KOPT-K1 (cell line): ENCODE measurements at regions not wholly inside any gene's neighbourhood (a gene's known extent, or its start where the extent isn't known, plus 50 kb on each side); places are given as distances from the start of the nearest gene placed in this dataset.

Source experiments
- H3K27ac ChIP-seq: fragments of 200-600 bp; sonication (generic); 2 replicates; pipeline ENCODE4 v1.5.1; 2016; ENCODE audit warnings: antibody characterized with exemption, mild to moderate bottlenecking, low read depth, low read length; ENCODE audit not compliant: poor library complexity, severe bottlenecking
- H3K36me3 ChIP-seq: fragments of 200-600 bp; sonication (generic); 2 replicates; pipeline ENCODE4 v1.5.1; 2017; ENCODE audit warnings: antibody characterized with exemption, mild to moderate bottlenecking, low read length, moderate library complexity; ENCODE audit not compliant: insufficient read depth
- H3K9me3 ChIP-seq: fragments of 200-600 bp; sonication (generic); 2 replicates; pipeline ENCODE4 v1.5.1; 2017; ENCODE audit warnings: antibody characterized with exemption, low read length, mild to moderate bottlenecking; ENCODE audit not compliant: insufficient read depth, poor library complexity, severe bottlenecking

- H3K36me3 ChIP-seq = no peaks in the 10 kb centered on the region
- no peaks in the 10 kb centered on the region for H3K9me3 ChIP-seq
- H3K27ac ChIP-seq = no peak overlapping the region
These were observed 257.8 kb upstream of the ZNF32 start for GRCh38 chr10:43906490-43906889.

GRCh38 chr10:43905512-43906236 lies 257.0 kb upstream of the ZNF32 start:
- Histone ChIP-seq H3K27ac (no peak overlapping the region), H3K36me3 (no peaks in the 10 kb centered on the region), H3K9me3 (no peaks in the 10 kb centered on the region)

DNA sequence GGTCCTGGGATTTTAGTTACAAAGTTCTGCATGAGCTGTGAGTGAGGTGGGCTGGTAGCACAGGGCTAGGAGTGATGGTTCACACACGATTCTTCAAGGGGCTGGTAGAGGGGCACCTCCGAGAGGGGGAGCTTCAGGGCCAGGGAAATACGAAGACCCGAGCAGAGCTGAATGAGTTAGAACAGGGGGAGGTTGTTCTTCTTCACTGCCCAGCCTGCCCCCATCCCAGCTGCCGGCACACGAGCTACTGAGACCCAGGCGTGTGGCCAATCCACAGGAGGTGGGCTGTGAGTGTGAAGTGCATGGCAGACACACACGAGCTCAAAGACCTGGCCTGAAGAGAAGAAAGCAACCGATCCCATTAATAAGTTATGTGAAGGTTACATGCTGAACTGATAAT lies 256.2 kb upstream of the ZNF32 start:
- Histone ChIP-seq H3K9me3 (no peaks in the 10 kb centered on the region), H3K36me3 (no peaks in the 10 kb centered on the region), H3K27ac (no peak overlapping the region)

DNA sequence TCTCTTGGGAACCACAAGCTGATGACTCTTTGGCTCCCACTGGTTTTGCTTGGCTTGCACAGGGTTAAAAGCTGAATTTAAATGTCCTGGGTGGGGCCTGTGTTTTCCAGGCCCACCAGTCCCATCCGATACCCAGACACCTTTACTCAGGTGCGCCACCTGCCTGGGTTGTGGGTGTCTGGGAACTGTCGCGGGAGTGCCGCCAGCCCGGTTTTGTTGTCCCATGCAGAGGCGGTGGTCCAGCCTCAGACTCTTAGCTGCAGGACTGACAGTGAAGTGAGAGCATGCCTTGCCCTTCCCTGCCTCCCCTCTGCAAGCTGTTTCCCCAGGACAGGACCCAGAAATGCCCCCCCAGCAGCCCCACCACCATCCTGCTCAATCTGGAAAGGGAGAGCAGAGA lies 255.6 kb upstream of the ZNF32 start:
- H3K36me3 ChIP-seq = no peaks in the 10 kb centered on the region

GRCh38 chr10:43903451-43903850 lies 254.8 kb upstream of the ZNF32 start:
- Histone ChIP-seq H3K9me3 (no peaks in the 10 kb centered on the region), H3K27ac (no peak overlapping the region), H3K36me3 (no peaks in the 10 kb centered on the region)

More for the DNA sequence above, 255.6 kb upstream of the ZNF32 start:
- Histone ChIP-seq H3K27ac (no peak overlapping the region), H3K9me3 (no peaks in the 10 kb centered on the region)

DNA sequence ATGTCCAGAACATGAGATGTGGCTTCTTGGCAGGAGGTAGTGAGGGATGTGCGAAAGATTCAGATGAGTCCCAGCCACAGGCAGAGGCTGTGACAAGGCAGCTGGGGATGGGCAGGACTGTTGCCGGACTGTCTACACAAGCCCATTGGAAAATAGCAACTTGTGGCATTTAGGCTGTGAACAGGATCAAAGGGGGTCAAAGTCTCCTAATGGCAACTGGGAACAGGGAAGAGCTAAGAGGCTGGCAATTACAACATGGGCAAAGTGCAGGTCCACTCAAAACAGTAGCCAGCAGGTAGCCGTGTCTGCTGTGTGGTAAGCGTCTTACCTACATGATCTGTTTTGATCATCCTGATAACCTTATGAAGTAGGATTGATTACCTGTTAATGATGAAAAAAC lies 254.2 kb upstream of the ZNF32 start:
- H3K9me3 ChIP-seq = no peaks in the 10 kb centered on the region
- H3K36me3 ChIP-seq = no peaks in the 10 kb centered on the region
- no peak overlapping the region for H3K27ac ChIP-seq

DNA sequence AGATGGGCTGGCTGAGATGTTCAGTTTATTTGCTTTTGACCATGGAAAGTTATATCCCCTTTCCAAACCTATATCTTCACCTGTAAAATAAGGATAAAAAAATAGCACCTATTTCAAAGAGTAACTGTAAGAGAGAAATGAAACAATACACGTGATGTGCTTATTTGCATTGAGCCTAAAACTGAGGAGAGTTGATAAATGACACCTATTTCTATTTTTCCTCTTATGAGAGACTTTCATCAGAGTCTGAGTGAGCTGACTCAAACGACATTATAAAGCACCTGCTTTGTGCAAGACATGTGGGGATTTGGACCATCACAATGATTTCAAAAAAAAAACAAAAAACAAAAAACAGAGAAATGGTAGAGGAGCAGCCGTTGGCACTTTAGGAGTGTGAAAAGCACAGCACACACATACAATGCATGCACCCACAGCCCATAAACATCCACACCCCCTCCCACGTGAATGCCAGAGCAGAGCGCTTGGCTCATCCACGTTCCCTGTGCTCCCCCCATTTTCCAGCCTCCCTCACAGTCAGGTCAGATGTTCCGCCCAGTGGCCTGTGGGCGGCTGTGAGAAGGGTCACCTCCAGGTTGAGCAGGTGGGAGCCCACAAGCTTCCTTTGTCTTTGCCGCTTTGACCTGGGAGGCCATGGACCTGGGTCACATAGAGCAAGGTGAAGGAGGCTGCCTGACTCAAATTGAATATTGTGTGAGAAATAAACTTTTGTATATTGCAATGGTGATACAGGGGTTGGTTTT lies 253.2 kb upstream of the ZNF32 start:
- no peak overlapping the region for H3K27ac ChIP-seq
- H3K9me3 ChIP-seq = no peaks in the 10 kb centered on the region
- no peaks in the 10 kb centered on the region for H3K36me3 ChIP-seq

GRCh38 chr10:43901302-43901701 lies 252.6 kb upstream of the ZNF32 start:
- no peak overlapping the region for H3K27ac ChIP-seq
- H3K9me3 ChIP-seq = no peaks in the 10 kb centered on the region
- no peaks in the 10 kb centered on the region for H3K36me3 ChIP-seq

DNA sequence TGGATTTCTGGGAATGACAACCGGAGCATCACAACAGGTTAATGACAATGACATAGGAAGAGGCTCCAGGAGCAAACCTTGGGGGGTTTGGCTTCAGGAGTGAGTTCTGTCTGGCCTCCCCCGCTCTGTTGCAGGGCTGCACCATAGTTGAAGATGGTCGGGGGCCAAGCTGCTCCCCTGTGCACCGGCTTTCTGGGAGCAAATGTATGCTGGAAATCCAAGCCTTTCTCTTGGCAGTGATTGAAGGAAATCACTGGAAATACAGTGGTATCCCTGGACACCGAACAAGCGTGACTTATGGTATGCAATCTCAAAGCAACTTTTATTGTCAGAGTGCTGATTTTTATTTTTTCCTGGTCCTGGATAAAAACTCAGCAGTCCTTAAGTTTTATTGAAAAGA lies 251.9 kb upstream of the ZNF32 start:
- no peaks in the 10 kb centered on the region for H3K36me3 ChIP-seq
- no peaks in the 10 kb centered on the region for H3K9me3 ChIP-seq
- no peak overlapping the region for H3K27ac ChIP-seq

DNA sequence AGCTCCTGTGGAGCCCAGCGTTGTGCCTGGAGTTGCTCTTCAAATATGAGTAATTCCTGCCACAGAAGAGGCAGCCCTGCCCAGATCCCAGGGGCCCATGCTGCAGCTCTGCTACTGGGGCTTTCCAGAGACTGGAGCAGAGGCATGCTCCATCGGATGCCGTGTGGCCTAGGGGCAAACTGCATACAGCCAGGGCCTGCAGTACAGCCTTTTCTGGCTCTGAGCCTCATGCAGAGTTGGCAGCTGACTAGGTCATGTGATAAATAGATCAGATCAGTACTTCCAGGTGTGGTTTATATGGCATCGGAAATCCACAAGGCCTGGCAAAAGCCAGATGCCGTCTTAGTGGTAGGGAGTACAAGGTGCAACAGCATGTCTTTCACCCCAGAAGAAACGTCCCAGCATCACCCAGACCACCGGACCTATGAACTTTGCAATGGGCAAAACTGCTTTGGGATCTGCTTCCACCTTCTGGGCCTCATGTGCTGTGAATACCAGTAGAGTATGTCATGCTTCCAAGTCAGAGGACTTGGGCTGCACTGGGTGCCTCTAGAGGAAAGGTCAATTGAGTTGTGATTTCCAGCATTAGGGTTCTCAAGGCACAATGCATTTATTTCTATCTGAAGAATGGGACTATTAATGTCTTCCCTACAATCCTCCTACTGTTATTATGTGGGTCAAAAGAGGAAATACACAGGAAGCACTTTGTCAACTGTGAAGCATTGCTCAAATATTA lies 250.7 kb upstream of the ZNF32 start:
- Histone ChIP-seq H3K36me3 (no peaks in the 10 kb centered on the region), H3K9me3 (no peaks in the 10 kb centered on the region), H3K27ac (no peak overlapping the region)

DNA sequence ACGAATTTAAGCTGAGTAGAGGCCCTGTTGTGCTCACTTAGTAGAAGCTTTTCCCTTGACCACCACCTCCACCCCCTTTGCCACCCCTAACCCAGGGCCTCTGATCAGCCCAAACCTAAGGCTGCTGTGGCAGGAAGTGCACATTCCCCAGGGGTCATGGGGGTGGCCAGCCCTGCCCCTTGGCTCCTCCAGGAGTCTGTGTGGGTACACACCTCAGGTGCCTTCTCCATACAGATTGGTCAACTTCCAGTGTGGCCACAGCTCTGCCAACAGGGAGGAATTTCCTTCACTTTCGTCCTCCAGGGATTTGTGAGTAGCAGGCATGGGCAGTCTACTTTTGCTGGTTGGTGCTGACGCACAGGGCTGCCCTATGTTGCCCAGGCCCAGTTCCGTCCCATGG lies 249.9 kb upstream of the ZNF32 start:
- no peaks in the 10 kb centered on the region for H3K36me3 ChIP-seq
- no peak overlapping the region for H3K27ac ChIP-seq
- H3K9me3 ChIP-seq = no peaks in the 10 kb centered on the region

DNA sequence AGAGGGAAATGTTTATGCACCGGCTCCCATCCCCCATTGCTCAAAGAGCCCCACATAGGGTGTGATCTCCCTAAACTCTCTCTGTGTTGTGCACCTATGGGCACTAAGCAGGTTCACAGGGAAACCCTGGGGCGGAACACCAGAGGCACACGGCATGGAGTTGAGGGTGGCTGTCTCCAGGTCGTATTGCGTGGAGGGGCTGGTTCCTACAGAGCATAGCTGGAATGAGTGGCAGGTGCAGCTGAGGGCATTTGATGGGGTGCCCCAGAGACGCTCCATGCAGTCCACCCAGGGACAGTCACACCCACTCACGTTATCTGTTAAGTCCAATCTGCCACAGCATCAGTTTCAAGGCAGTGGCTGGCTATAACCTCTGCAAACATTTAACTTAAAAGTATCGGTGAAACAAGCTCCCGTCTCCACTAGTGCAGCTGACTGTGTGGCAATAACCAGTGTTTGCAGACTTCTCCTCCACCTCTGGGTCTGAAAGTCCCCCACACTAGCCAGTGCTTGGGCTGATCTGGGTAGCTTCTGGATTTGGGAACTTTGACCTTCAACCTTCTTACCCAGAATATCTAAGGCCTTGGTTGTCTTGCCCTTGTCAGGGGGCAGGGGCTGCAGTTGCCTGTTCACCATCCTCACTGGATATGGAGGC lies 249.2 kb upstream of the ZNF32 start:
- Histone ChIP-seq H3K36me3 (no peaks in the 10 kb centered on the region), H3K27ac (no peak overlapping the region), H3K9me3 (no peaks in the 10 kb centered on the region)

DNA sequence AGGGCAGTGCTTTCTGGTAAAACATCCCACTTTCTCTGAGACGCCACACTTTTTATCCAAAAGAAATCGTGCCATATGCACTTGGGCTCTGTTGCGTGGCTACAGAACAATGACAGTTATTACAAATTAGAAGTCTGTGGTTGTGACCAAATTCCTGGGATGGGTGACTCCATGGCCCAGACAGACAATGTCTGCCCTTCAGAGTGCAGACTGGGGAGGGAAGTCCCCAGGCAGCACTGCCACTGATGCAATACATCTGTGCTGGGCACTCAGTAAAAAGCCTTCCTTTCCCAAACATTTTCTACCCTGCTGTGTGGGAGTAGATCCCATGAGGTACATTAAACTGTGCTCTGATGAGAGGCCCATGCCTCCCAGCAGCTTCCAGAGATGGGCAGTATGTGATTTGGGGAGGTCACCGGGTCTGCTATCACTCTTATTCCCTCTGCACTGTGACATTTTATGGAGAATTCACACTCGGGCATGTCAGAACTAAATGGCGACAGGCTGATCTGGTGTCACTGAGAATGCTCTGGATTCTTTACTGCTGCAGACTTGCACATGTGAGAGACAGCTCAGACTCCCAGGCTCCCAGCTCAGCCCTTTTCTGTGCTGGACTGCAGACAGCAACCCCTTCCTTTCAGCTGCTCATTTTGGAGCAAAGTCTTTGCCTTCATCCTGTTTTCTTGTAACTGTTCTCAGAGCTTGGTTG lies 243.5 kb upstream of the ZNF32 start:
- Histone ChIP-seq H3K9me3 (no peaks in the 10 kb centered on the region), H3K36me3 (no peaks in the 10 kb centered on the region), H3K27ac (no peak overlapping the region)

GRCh38 chr10:43891241-43891640 lies 242.6 kb upstream of the ZNF32 start:
- no peaks in the 10 kb centered on the region for H3K36me3 ChIP-seq

More at GRCh38 chr10:43891241-43891640, 242.6 kb upstream of the ZNF32 start:
- Histone ChIP-seq H3K9me3 (no peaks in the 10 kb centered on the region), H3K27ac (no peak overlapping the region)
